Endothelial cell of umbilical vein (primary cell): ENCODE measurements at regions not wholly inside any gene's neighbourhood (a gene's known extent, or its start where the extent isn't known, plus 50 kb on each side); places are given as distances from the start of the nearest gene placed in this dataset.
"Not testable (repeated sequence)": the region's sequence is repeated elsewhere in the genome, so short reads cannot be mapped to it uniquely, and the experiment has no call there.

Experiments used
- BruUV-seq: library from RNA; stranded (reverse); fragments of 400-500 nt; replicated peaks from 2 replicates; lab custom pipeline; 2021; lab: Mats Ljungman, UMichigan
- CTCF ChIA-PET: fragments of 300-600, 350-600 bp; sonication (Branson Sonifier 250); formaldehyde crosslinking; loops from one replicate; lab custom pipeline; 2021; ENCODE audit warnings: antibody characterized with exemption, inconsistent platforms; lab: Charles Lee
- POLR2A ChIA-PET: fragments of 300-600, 350-600 bp; sonication (Branson Sonifier 250); formaldehyde crosslinking; loops from one replicate; lab custom pipeline; 2021; ENCODE audit warnings: antibody characterized with exemption, inconsistent platforms; lab: Charles Lee
- DNase-seq: peaks from one replicate; pipeline ENCODE4 v3.0.0-alpha.2; 2011; ENCODE audit warnings: low read depth, low spot score
- FAIRE-seq: peaks from 2 replicates; lab custom pipeline; 2011; peaks lifted over from hg19 to GRCh38; lab: Jason Lieb, UNC
- H2AFZ ChIP-seq: 2 replicates; pipeline ENCODE4 v1.6.0; 2012; ENCODE audit warnings: low read depth, low read length, control low read depth, inconsistent platforms
- H3K27ac ChIP-seq: 2 replicates; pipeline ENCODE4 v1.5.1; 2011; ENCODE audit warnings: low read depth, mild to moderate bottlenecking, control low read depth, low read length, moderate library complexity; ENCODE audit not compliant: insufficient read depth
- H3K27me3 ChIP-seq, 2 experiments: 2 replicates each; pipeline versions ENCODE4 v1.6.0 to v1.6.1; 2011; ENCODE audit warnings: low read length in 2 of 2, mixed read lengths in 1 of 2; ENCODE audit not compliant: control insufficient read depth in 2 of 2, insufficient read depth in 2 of 2
- H3K36me3 ChIP-seq, 2 experiments: 2 replicates in 1 of 2; 3 replicates in 1 of 2; pipeline ENCODE4 v1.5.1; 2011; ENCODE audit warnings: low read length in 2 of 2, mild to moderate bottlenecking in 1 of 2, moderate library complexity in 1 of 2; ENCODE audit not compliant: control insufficient read depth in 2 of 2, insufficient read depth in 2 of 2; ENCODE audit errors: extremely low read depth in 1 of 2
- H3K4me1 ChIP-seq: 3 replicates; pipeline ENCODE4 v1.5.1; 2011; ENCODE audit warnings: mild to moderate bottlenecking, low read length; ENCODE audit not compliant: control insufficient read depth, insufficient read depth; ENCODE audit errors: extremely low read depth
- H3K4me2 ChIP-seq: 2 replicates; pipeline ENCODE4 v1.6.1; 2011; ENCODE audit warnings: low read length, control low read depth, mixed read lengths; ENCODE audit not compliant: insufficient read depth
- H3K4me3 ChIP-seq, 3 experiments: fragments of 200-600 bp in 1 of 3; sonication (generic), shearing (Covaris generic) in 1 of 3; replicated peaks in 1 of 3; 2 replicates each; pipeline ENCODE4 v1.5.1; 2011 to 2016; ENCODE audit warnings: control low read depth in 3 of 3, low read length in 3 of 3, mild to moderate bottlenecking in 2 of 3, inconsistent platforms in 1 of 3, low read depth in 1 of 3, moderate library complexity in 1 of 3; ENCODE audit not compliant: insufficient read depth in 1 of 3
- H3K79me2 ChIP-seq: 2 replicates; pipeline ENCODE4 v1.6.0; 2012; ENCODE audit warnings: low read length, inconsistent platforms; ENCODE audit not compliant: control insufficient read depth, insufficient read depth
- H3K9ac ChIP-seq: replicated peaks from 2 replicates; pipeline ENCODE3; 2011; ENCODE audit warnings: low read length, control low read depth; ENCODE audit not compliant: insufficient read depth; ENCODE audit errors: extremely low read depth
- H3K9me1 ChIP-seq: replicated peaks from 3 replicates; pipeline ENCODE4 v1.6.0; 2011; ENCODE audit warnings: mild to moderate bottlenecking, low read length; ENCODE audit not compliant: control insufficient read depth, insufficient read depth; ENCODE audit errors: extremely low read depth
- H3K9me3 ChIP-seq: replicated peaks from 2 replicates; pipeline ENCODE4 v1.5.1; 2012; ENCODE audit warnings: low read length, inconsistent platforms; ENCODE audit not compliant: control insufficient read depth, insufficient read depth
- H4K20me1 ChIP-seq: replicated peaks from 2 replicates; pipeline ENCODE3; 2011; ENCODE audit warnings: mild to moderate bottlenecking, low read length; ENCODE audit not compliant: control insufficient read depth, insufficient read depth; ENCODE audit errors: extremely low read depth
- CTCF ChIP-seq, 2 donors: IDR thresholded peaks; 1 replicate in 1 of 2; 2 replicates in 1 of 2; pipeline ENCODE4 v1.5.1; 2011; ENCODE audit warnings: low read length in 2 of 2, mild to moderate bottlenecking in 2 of 2, moderate library complexity in 2 of 2, control low read depth in 1 of 2, inconsistent platforms in 1 of 2, low read depth in 1 of 2; ENCODE audit not compliant: insufficient read depth in 1 of 2; ENCODE audit errors: extremely low read depth in 1 of 2
- EZH2 ChIP-seq: IDR thresholded peaks from 2 replicates; pipeline ENCODE4 v1.6.1; 2012; ENCODE audit warnings: borderline replicate concordance, low read depth, mild to moderate bottlenecking, moderate library complexity, low read length, inconsistent platforms; ENCODE audit not compliant: severe bottlenecking
- FOS ChIP-seq: IDR thresholded peaks from 2 replicates; pipeline ENCODE4 v1.6.1; 2011; ENCODE audit warnings: mild to moderate bottlenecking, low read length, moderate library complexity, borderline replicate concordance; ENCODE audit not compliant: insufficient read depth
- GATA2 ChIP-seq: IDR thresholded peaks from 2 replicates; pipeline ENCODE4 v1.7.0; 2011; ENCODE audit warnings: low read depth, mild to moderate bottlenecking, moderate library complexity, mixed read lengths, low read length; ENCODE audit not compliant: insufficient read length, insufficient read depth
- MAX ChIP-seq: IDR thresholded peaks from 2 replicates; pipeline ENCODE4 v1.6.1; 2011; ENCODE audit not compliant: insufficient read depth, insufficient read length
- MYC ChIP-seq: IDR thresholded peaks from one replicate; pipeline ENCODE4 v1.6.1; 2011; ENCODE audit warnings: mild to moderate bottlenecking, low read depth, low read length
- POLR2AphosphoS5 ChIP-seq: IDR thresholded peaks from 2 replicates; pipeline ENCODE4 v1.6.1; 2012; ENCODE audit warnings: low read depth, mild to moderate bottlenecking, control low read depth, low read length, moderate library complexity; ENCODE audit not compliant: insufficient read depth
- dilution Hi-C: fragments of 300-500 bp; cut with MboI; formaldehyde crosslinking; loops from one replicate; pipeline ENCODE4 v1.15.0; 2019; ENCODE audit warnings: low sequenced_read_pairs; ENCODE audit not compliant: extremely low pct_ligation_motif_present
- intact Hi-C: fragments of 100-400 bp; cut with micrococcal nuclease; formaldehyde crosslinking; loops from one replicate; pipeline ENCODE4 v1.10.0; 2022

GRCh38 chr9:102237094-102237493 lies 498.6 kb upstream of the GRIN3A start:
- no peak overlapping the region for H3K4me3 ChIP-seq
- intact Hi-C loops: no loop called here
- no peak overlapping the region for H3K27ac ChIP-seq
- TF ChIP-seq MYC: no peak
- TF ChIP-seq GATA2: no peak
- no peak for TF ChIP-seq CTCF (IDR thresholded peaks at IDR 0.05; ENCODE audit: extremely low read depth in 1 of 2, insufficient read depth in 1 of 2, low read depth in 1 of 2, low read length in 2 of 2)
- no peak for TF ChIP-seq EZH2
- TF ChIP-seq FOS: no peak
- no peak for TF ChIP-seq MAX
- TF ChIP-seq POLR2AphosphoS5: no peak
- no peaks in the 10 kb centered on the region for H4K20me1 ChIP-seq
- no peak overlapping the region for H3K4me2 ChIP-seq
- no peak overlapping the region for H3K9ac ChIP-seq
- ChIA-PET POLR2A (no interaction called here), CTCF (no interaction called here)
- H3K79me2 ChIP-seq: no peaks in the 10 kb centered on the region
- DNase-seq (no peak), FAIRE-seq (no peak)
- H3K9me1 ChIP-seq: no peaks in the 10 kb centered on the region
- no peaks in the 10 kb centered on the region for H3K9me3 ChIP-seq
- dilution Hi-C loops: no loop called here
- no peaks in the 10 kb centered on the region for H3K4me1 ChIP-seq
- H2AFZ ChIP-seq: no peak overlapping the region
- H3K27me3 ChIP-seq: no peaks in the 10 kb centered on the region
- no TSS peak for BruUV-seq
- H3K36me3 ChIP-seq: no peaks in the 10 kb centered on the region

GRCh38 chr9:102227416-102227815 lies 489.0 kb upstream of the GRIN3A start:
- intact Hi-C loops, CTCF ChIA-PET, H3K9me1 ChIP-seq: not testable (repeated sequence)

More at GRCh38 chr9:102227416-102227815, 489.0 kb upstream of the GRIN3A start:
- H3K4me2 ChIP-seq, H3K79me2 ChIP-seq, H3K9ac ChIP-seq, dilution Hi-C loops, H4K20me1 ChIP-seq, H2AFZ ChIP-seq, POLR2A ChIA-PET, DNase-seq, H3K9me3 ChIP-seq, H3K27ac ChIP-seq, BruUV-seq, FAIRE-seq, H3K4me3 ChIP-seq, H3K36me3 ChIP-seq, H3K27me3 ChIP-seq, H3K4me1 ChIP-seq: not testable (repeated sequence)
